ENCODE measurements at regions not wholly inside any gene's neighbourhood (a gene's known extent, or its start where the extent isn't known, plus 50 kb on each side); places are given as distances from the start of the nearest gene placed in this dataset.

DNA sequence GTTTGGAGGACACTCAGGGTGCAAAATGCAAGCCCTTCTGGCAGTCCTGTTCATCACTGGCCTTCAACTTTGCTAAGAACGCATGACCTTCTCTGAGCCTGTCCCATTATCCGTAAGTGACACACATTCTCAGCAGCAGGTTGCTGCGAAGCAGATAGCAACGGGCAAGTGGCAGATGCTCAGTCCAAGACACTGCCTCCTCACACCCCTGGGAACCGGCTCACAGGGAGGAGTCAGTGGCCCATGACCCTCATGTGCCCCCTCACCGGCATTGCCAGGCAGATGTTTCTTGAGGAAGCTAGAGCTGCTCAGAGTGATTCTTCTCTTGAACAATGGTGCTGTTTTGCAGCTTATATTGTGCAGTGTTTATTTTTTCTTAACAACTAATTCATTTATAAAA lies 737.2 kb upstream of the HS6ST1 start:
- Histone ChIP-seq H3K27me3 (ENCODE audit: control insufficient read depth in 2 of 2, insufficient read depth in 2 of 2, low read length in 2 of 2) (no peaks in the 10 kb centered on the region), H3K9me1 (replicated peaks; ENCODE audit: control insufficient read depth, extremely low read depth, insufficient read depth, low read length) (no peaks in the 10 kb centered on the region), H3K4me3 (replicated peaks in 1 of 3; ENCODE audit: insufficient read depth in 1 of 3, low read depth in 1 of 3, low read length in 3 of 3) (no peak overlapping the region), H4K20me1 (replicated peaks; ENCODE audit: control insufficient read depth, extremely low read depth, insufficient read depth, low read length) (no peaks in the 10 kb centered on the region), H3K27ac (ENCODE audit: insufficient read depth, low read depth, low read length) (no peak overlapping the region), H3K4me2 (ENCODE audit: insufficient read depth, low read length) (no peak overlapping the region), H3K36me3 (ENCODE audit: control insufficient read depth in 2 of 2, extremely low read depth in 1 of 2, insufficient read depth in 2 of 2, low read length in 2 of 2) (no peaks in the 10 kb centered on the region), H3K9ac (replicated peaks; ENCODE audit: extremely low read depth, insufficient read depth, low read length) (no peak overlapping the region), H2AFZ (ENCODE audit: low read depth, low read length) (no peak overlapping the region), H3K4me1 (ENCODE audit: control insufficient read depth, extremely low read depth, insufficient read depth, low read length) (no peaks in the 10 kb centered on the region), H3K79me2 (ENCODE audit: control insufficient read depth, insufficient read depth, low read length) (no peaks in the 10 kb centered on the region), H3K9me3 (replicated peaks; ENCODE audit: control insufficient read depth, insufficient read depth, low read length) (peaks cover 9% of the 10 kb centered on the region)
- DNase-seq (ENCODE audit: low read depth, low spot score) (no peak), FAIRE-seq (no peak)
- intact Hi-C loops (cut with micrococcal nuclease) = no loop called here
- no peak for TF ChIP-seq JUN (IDR thresholded peaks at IDR 0.05; ENCODE audit: borderline replicate concordance, insufficient read depth, insufficient read length, low read depth)
- TF ChIP-seq, protein P1, sequence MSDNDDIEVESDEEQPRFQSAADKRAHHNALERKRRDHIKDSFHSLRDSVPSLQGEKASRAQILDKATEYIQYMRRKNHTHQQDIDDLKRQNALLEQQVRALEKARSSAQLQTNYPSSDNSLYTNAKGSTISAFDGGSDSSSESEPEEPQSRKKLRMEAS (IDR thresholded peaks at IDR 0.05; ENCODE audit: insufficient read depth, insufficient read length) = no peak
- TF ChIP-seq EZH2 (IDR thresholded peaks at IDR 0.05; ENCODE audit: borderline replicate concordance, low read depth, low read length, severe bottlenecking) = no peak
- no peak for TF ChIP-seq MYC (IDR thresholded peaks at IDR 0.05; ENCODE audit: low read depth, low read length)
- no peak for TF ChIP-seq FOS (IDR thresholded peaks at IDR 0.05; ENCODE audit: borderline replicate concordance, insufficient read depth, low read length)
- TF ChIP-seq, protein P2, sequence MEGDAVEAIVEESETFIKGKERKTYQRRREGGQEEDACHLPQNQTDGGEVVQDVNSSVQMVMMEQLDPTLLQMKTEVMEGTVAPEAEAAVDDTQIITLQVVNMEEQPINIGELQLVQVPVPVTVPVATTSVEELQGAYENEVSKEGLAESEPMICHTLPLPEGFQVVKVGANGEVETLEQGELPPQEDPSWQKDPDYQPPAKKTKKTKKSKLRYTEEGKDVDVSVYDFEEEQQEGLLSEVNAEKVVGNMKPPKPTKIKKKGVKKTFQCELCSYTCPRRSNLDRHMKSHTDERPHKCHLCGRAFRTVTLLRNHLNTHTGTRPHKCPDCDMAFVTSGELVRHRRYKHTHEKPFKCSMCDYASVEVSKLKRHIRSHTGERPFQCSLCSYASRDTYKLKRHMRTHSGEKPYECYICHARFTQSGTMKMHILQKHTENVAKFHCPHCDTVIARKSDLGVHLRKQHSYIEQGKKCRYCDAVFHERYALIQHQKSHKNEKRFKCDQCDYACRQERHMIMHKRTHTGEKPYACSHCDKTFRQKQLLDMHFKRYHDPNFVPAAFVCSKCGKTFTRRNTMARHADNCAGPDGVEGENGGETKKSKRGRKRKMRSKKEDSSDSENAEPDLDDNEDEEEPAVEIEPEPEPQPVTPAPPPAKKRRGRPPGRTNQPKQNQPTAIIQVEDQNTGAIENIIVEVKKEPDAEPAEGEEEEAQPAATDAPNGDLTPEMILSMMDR (IDR thresholded peaks at IDR 0.05; ENCODE audit: extremely low read depth in 1 of 2, insufficient read depth in 1 of 2, low read depth in 1 of 2, low read length in 2 of 2) = no peak
- no peak for TF ChIP-seq POLR2AphosphoS5 (IDR thresholded peaks at IDR 0.05; ENCODE audit: insufficient read depth, low read depth, low read length)
- TF ChIP-seq GATA2 (IDR thresholded peaks at IDR 0.05; ENCODE audit: insufficient read depth, insufficient read length, low read depth, low read length) = no peak
- POLR2A ChIA-PET = no interaction called here
- dilution Hi-C loops (cut with MboI; ENCODE audit: extremely low pct_ligation_motif_present, low sequenced_read_pairs) = no loop called here
- CTCF ChIA-PET = no interaction called here
- no TSS peak for BruUV-seq (replicated peaks)
